Neural progenitor cell (in vitro differentiated cells): ENCODE measurements at regions not wholly inside any gene's neighbourhood (a gene's known extent, or its start where the extent isn't known, plus 50 kb on each side); places are given as distances from the start of the nearest gene placed in this dataset.

ENCODE experiments used
- CTCF ChIP-seq: fragments of 200-600 bp; sonication (generic); IDR thresholded peaks from 2 replicates; pipeline ENCODE4 v1.5.1; 2017; ENCODE audit warnings: antibody characterized with exemption, mild to moderate bottlenecking
- EZH2 ChIP-seq: fragments of 200-600 bp; sonication (generic); IDR thresholded peaks from 2 replicates; pipeline ENCODE4 v1.6.1; 2017; ENCODE audit warnings: antibody characterized with exemption, mild to moderate bottlenecking, moderate library complexity

GRCh38 chr2:48162742-48163141 is 151.7 kb upstream of the FOXN2 start:
- TF ChIP-seq CTCF: no peak
- TF ChIP-seq EZH2: no peak
